Duodenal mucosa (tissue), 2 donors: ENCODE measurements at regions not wholly inside any gene's neighbourhood (a gene's known extent, or its start where the extent isn't known, plus 50 kb on each side); places are given as distances from the start of the nearest gene placed in this dataset.

ENCODE experiments used
- H3K27ac ChIP-seq: one replicate; pipeline ENCODE4 v1.7.0; 2013; ENCODE audit warnings: low read depth, low read length
- H3K27me3 ChIP-seq, 2 donors: one replicate each; pipeline ENCODE4 v1.7.0; 2013; ENCODE audit warnings: low read length in 2 of 2, control low read depth in 1 of 2; ENCODE audit not compliant: insufficient read depth in 2 of 2, control insufficient read depth in 1 of 2
- H3K36me3 ChIP-seq, 2 donors: one replicate each; pipeline ENCODE4 v1.7.0; 2013; ENCODE audit warnings: low read length in 2 of 2, control low read depth in 1 of 2; ENCODE audit not compliant: insufficient read depth in 2 of 2, control insufficient read depth in 1 of 2
- H3K4me1 ChIP-seq, 2 donors: one replicate each; pipeline ENCODE4 v1.7.0; 2013; ENCODE audit warnings: low read length in 2 of 2, control low read depth in 1 of 2; ENCODE audit not compliant: insufficient read depth in 2 of 2, control insufficient read depth in 1 of 2
- H3K4me3 ChIP-seq, 2 donors: one replicate each; pipeline ENCODE4 v1.7.0; 2013; ENCODE audit warnings: low read length in 2 of 2, low read depth in 1 of 2
- H3K9ac ChIP-seq, 2 donors: one replicate each; pipeline ENCODE4 v1.7.0; 2013; ENCODE audit warnings: low read length in 2 of 2, low read depth in 1 of 2
- H3K9me3 ChIP-seq, 2 donors: one replicate each; pipeline ENCODE4 v1.7.0; 2013; ENCODE audit warnings: low read length in 2 of 2, control low read depth in 1 of 2; ENCODE audit not compliant: control insufficient read depth in 1 of 2

- H3K4me3 ChIP-seq, result no peak overlapping the region
- no peak overlapping the region for H3K9ac ChIP-seq
- H3K27me3 ChIP-seq, result peaks cover 8 to 14% of the 10 kb centered on the region in 2 donors
- H3K9me3 ChIP-seq, result no peaks in the 10 kb centered on the region
- no peaks in the 10 kb centered on the region for H3K36me3 ChIP-seq
- no peak overlapping the region for H3K27ac ChIP-seq
- H3K4me1 ChIP-seq, result no peaks in the 10 kb centered on the region
Measured at GRCh38 chr5:154580422-154580821, 102.4 kb upstream of the HAND1 start.

DNA sequence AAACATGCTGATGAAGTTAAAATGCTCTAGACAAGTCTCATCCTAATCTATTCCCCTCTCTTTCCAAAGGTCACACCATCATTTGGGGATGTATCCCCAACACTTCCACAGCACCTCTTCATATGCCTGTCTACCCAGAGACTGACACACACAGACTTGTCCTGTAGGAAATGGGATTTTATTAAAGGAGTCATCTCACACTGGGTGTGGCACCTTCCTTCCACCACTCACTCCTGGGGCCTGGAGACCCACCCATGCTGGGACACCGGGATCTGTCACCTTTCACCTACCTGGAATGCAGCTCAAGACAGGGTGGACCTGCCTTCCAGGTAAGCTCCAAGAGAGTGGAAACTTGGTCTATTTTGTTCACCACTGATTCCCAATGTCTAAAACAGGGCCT, 99.4 kb upstream of the HAND1 start:
- Histone ChIP-seq H3K27ac (no peak overlapping the region), H3K27me3 (peaks cover 8 to 15% of the 10 kb centered on the region in 2 donors), H3K36me3 (no peaks in the 10 kb centered on the region), H3K9me3 (no peaks in the 10 kb centered on the region), H3K9ac (no peak overlapping the region), H3K4me1 (no peaks in the 10 kb centered on the region), H3K4me3 (no peak overlapping the region)

DNA sequence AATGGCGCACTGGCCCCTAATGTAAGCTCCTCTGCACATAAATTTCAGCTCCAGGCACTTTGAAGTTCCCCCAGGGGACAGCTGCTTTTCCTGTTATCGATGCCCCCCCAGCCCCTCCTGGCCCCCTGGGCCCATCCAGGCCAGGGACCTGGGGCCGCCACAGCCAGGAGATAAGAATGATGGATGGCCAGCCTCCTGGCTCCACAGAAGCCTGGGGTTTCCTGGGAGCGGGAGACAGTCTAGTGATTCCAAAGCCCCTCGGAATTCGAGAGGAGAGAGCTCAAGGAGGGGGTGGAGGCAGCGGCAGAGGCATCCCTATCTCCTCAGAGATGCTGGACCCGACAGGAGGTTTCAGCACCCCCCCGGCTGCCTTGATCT, 98.4 kb upstream of the HAND1 start:
- no peak overlapping the region for H3K9ac ChIP-seq
- H3K9me3 ChIP-seq, result no peaks in the 10 kb centered on the region
- H3K27ac ChIP-seq, result no peak overlapping the region
- no peaks in the 10 kb centered on the region for H3K4me1 ChIP-seq
- H3K36me3 ChIP-seq, result no peaks in the 10 kb centered on the region
- peaks cover 8 to 15% of the 10 kb centered on the region in 2 donors for H3K27me3 ChIP-seq
- H3K4me3 ChIP-seq, result no peak overlapping the region

GRCh38 chr5:154575546-154576428, 97.8 kb upstream of the HAND1 start:
- Histone ChIP-seq H3K4me3 (no peak overlapping the region), H3K36me3 (no peaks in the 10 kb centered on the region), H3K27me3 (peaks cover 8 to 15% of the 10 kb centered on the region in 2 donors), H3K9me3 (no peaks in the 10 kb centered on the region), H3K9ac (no peak overlapping the region), H3K4me1 (no peaks in the 10 kb centered on the region), H3K27ac (no peak overlapping the region)

DNA sequence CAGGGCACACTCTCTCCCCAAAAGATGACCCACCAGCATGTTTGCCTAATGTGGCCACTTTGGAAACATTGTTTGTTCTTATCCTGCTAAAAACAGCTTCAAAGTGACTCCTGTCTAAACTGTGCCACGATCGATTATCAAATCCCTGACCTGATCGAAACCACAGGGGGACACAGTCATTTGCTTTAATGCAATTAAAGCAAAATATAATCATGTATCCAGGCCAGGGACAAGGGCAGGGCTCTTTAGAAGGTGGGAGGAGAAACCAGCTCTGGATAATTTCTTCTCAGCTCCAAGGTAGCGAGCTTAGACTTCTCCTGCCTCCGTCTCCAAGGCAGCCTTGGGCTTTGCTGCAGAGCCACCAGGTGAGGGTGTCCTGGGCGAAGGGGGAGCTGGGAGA, 95.0 kb upstream of the HAND1 start:
- Histone ChIP-seq H3K27me3 (peaks cover 8 to 12% of the 10 kb centered on the region in 2 donors), H3K27ac (no peak overlapping the region), H3K4me3 (no peak overlapping the region), H3K9ac (no peak overlapping the region), H3K4me1 (no peaks in the 10 kb centered on the region), H3K36me3 (no peaks in the 10 kb centered on the region), H3K9me3 (no peaks in the 10 kb centered on the region)

DNA sequence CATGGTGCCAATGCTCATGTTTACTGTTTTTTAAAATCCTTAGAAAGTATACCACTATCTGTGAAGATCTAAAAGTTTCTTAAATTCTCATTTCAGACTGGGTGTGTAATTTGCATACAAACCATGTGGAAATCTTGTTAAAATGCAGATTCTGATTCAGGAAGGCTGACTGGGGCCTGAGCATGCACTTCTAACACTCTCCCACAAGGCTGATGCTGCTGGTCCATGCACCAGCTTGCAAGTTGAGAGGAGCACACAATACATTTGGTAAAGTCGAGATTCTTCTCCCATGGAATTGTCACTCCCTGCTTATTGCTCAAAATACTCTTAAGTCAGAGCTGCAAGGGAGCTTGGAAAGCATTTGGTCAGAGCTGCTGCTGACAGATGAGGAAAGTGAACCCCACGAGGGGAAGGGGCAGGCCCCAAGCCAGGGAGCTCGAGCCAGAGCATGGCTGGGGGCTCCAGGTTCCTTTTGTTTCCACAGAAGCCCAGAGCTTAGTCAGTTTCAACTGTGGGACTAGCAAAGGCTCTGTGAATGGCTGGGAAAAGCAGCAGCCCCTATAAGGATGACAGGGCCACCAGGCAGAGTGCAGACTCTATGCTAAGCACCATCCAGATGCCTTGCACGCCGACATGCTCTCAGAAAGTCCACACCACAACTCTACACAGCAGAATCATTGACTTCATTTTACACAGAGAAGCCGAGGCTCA, 93.5 kb upstream of the HAND1 start:
- Histone ChIP-seq H3K4me3 (no peak overlapping the region), H3K4me1 (no peaks in the 10 kb centered on the region), H3K9ac (no peak overlapping the region), H3K27me3 (peaks cover 0 to 6% of the 10 kb centered on the region in 2 donors), H3K9me3 (no peaks in the 10 kb centered on the region), H3K27ac (no peak overlapping the region), H3K36me3 (no peaks in the 10 kb centered on the region)

DNA sequence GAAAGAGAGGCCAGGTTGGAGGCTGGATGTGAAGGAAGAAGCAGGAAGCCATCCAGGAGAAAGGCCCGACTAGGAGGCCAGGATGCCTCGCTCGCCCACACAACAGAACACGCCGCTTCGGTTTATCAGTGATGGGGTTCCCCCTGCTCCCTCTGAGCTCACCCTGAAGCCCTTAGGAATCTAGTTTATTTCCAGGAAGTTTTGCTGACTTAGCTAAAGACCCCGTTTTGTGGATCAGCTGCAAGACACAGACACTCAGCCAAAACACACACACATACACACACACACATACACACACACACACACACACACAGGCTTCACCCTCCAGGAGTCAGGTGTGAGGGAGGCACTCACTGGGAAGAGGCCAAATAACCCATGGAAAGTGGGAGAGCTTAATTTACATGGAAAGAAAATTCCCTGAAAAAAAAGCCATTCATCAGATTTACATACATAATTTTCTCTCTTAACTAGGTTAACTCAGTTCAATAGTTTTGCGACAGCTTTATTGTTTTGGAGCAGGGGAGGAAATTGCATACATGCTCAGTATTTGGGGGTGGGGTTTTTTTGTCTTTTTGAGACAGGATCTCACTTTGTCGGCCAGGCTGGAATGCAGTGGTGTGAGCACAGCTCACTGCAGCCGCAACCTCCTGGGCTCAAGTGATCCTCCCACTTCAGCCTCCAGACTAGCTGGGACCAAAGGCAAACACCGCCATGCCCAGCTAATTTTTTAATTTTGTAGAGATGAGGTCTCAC, 92.7 kb upstream of the HAND1 start:
- no peak overlapping the region for H3K4me3 ChIP-seq

DNA sequence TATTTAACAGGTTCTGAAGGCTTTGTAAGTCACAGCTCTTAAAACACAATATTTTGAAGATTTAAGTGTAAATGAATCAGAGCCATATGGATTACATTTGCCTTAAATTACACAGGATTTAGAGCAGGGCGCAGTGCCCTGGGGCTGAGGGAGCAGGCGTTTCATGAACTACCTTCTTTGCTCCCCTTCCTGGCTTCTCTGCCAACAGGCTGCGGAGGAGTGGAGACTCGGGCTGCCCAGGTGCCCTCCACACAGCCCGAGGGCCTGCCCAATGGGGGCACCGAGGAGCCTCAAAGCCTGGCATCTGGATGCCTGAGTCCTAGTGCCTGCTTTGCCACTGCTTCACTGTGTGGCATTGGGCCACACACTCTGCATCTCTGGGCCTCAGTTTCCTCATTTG, 90.6 kb upstream of the HAND1 start:
- H3K4me3 ChIP-seq, result no peak overlapping the region
- H3K9me3 ChIP-seq, result no peaks in the 10 kb centered on the region
- no peak overlapping the region for H3K27ac ChIP-seq
- no peaks in the 10 kb centered on the region for H3K4me1 ChIP-seq
- H3K9ac ChIP-seq, result no peak overlapping the region
- no peaks in the 10 kb centered on the region for H3K27me3 ChIP-seq
- H3K36me3 ChIP-seq, result no peaks in the 10 kb centered on the region

More for the DNA sequence above, 92.7 kb upstream of the HAND1 start:
- Histone ChIP-seq H3K9me3 (no peaks in the 10 kb centered on the region), H3K27ac (no peak overlapping the region), H3K36me3 (no peaks in the 10 kb centered on the region), H3K27me3 (peaks cover 0 to 4% of the 10 kb centered on the region in 2 donors), H3K9ac (no peak overlapping the region), H3K4me1 (no peaks in the 10 kb centered on the region)

- H3K27ac ChIP-seq, result no peak overlapping the region
- H3K36me3 ChIP-seq, result no peaks in the 10 kb centered on the region
- H3K9ac ChIP-seq, result no peak overlapping the region
- no peaks in the 10 kb centered on the region for H3K4me1 ChIP-seq
- H3K27me3 ChIP-seq, result no peaks in the 10 kb centered on the region
- H3K9me3 ChIP-seq, result no peaks in the 10 kb centered on the region
- H3K4me3 ChIP-seq, result no peak overlapping the region
Measured at GRCh38 chr5:154567155-154567554, 89.1 kb upstream of the HAND1 start.

DNA sequence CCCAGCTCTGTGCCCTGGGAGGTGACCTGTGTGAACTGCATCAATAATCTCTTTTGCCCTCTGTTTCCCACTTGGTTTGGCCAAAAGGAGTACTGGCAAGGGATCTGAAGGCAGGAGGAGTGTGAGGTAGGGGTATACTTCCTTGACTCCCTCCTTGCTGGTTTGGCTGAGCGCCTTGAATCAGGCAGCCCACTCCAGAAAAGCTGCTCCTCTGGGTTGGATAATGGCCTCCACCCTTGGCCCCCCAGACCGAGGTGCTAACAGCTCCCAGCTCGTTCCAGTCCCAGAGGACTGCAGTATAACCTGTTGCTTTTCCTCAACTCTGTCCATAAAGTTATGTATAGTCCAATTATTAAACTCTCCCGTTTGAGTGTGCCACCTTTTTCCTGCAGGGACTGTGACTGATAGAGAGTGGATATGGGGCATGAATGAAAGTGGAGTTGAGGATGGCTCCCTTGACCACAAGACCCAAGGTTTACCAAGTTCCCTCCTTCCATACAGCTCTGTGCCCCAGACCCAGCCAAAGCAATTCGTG, 88.2 kb upstream of the HAND1 start:
- H3K9me3 ChIP-seq, result no peaks in the 10 kb centered on the region
- H3K4me1 ChIP-seq, result no peaks in the 10 kb centered on the region
- H3K4me3 ChIP-seq, result no peak overlapping the region
- H3K27me3 ChIP-seq, result no peaks in the 10 kb centered on the region
- no peak overlapping the region for H3K9ac ChIP-seq
- no peak overlapping the region for H3K27ac ChIP-seq
- H3K36me3 ChIP-seq, result no peaks in the 10 kb centered on the region
